Astrocyte of the cerebellum (primary cell): ENCODE measurements at regions not wholly inside any gene's neighbourhood (a gene's known extent, or its start where the extent isn't known, plus 50 kb on each side); places are given as distances from the start of the nearest gene placed in this dataset.

ENCODE experiments used
- DNase-seq: peaks from one replicate; pipeline ENCODE4 v3.0.0-alpha.2; 2011; ENCODE audit warnings: low read depth
- H3K4me3 ChIP-seq: 2 replicates; pipeline ENCODE4 v1.5.1; 2011; ENCODE audit warnings: mild to moderate bottlenecking, low read depth, low read length, moderate library complexity
- in situ Hi-C: cut with HindIII; loops from 2 replicates; pipeline ENCODE4 v1.10.0; 2017; ENCODE audit warnings: low sequenced_read_pairs
- TF ChIP-seq, protein P1 (sequence below): IDR thresholded peaks from 2 replicates; pipeline ENCODE4 v1.5.1; 2012; ENCODE audit warnings: low read length, low read depth, moderate library complexity, mild to moderate bottlenecking; ENCODE audit errors: missing control alignments

DNA sequence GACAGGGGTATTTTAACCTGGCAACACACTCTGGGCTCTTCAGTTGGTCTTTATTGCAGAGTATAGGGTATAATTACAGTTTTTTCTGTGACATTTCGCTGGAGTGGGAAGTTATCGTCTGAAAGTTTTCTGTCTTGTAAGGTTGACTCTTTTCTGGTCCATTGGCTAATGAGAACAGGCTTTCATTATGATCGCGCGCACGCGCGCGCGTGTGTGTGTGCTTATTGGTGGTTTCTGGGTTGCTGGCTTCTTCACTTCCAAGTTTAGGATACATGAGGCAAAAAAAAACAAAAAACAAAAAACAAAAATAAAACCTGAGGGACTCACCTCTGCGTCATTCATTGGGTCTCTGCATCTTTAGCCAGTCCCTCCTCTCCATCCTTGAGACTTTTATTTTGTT lies 68.7 kb upstream of the MYOCD start:
- H3K4me3 ChIP-seq: no peak overlapping the region
- no peak for DNase-seq
- in situ Hi-C loops: loop anchor here (10.0 kb wide), 1 partner anchor 162 kb away; no protein-coding TSS in a partner anchor
- TF ChIP-seq, protein P1, sequence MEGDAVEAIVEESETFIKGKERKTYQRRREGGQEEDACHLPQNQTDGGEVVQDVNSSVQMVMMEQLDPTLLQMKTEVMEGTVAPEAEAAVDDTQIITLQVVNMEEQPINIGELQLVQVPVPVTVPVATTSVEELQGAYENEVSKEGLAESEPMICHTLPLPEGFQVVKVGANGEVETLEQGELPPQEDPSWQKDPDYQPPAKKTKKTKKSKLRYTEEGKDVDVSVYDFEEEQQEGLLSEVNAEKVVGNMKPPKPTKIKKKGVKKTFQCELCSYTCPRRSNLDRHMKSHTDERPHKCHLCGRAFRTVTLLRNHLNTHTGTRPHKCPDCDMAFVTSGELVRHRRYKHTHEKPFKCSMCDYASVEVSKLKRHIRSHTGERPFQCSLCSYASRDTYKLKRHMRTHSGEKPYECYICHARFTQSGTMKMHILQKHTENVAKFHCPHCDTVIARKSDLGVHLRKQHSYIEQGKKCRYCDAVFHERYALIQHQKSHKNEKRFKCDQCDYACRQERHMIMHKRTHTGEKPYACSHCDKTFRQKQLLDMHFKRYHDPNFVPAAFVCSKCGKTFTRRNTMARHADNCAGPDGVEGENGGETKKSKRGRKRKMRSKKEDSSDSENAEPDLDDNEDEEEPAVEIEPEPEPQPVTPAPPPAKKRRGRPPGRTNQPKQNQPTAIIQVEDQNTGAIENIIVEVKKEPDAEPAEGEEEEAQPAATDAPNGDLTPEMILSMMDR: no peak

DNA sequence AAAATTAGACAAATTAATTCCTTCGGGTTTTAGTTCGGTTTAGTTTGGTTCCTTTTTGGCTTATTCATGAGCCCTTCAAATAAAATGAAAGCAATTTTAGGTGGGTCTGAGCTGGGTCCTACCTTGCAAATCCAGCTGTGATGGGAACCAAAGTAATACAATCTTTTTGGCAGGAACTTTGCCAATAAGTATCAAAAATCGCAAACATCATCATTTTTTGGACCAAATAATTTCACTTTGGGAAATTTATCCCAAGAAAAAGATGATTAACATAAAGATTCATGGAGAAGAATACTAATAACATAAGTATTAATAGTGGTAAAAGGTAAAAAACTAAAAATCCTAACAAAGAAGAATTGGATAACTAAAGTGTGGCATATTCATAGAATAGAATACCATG lies 67.8 kb upstream of the MYOCD start:
- TF ChIP-seq, protein P1: no peak
- no peak overlapping the region for H3K4me3 ChIP-seq
- no peak for DNase-seq
- in situ Hi-C loops: loop anchor here (10.0 kb wide), 1 partner anchor 163 kb away; no protein-coding TSS in a partner anchor

DNA sequence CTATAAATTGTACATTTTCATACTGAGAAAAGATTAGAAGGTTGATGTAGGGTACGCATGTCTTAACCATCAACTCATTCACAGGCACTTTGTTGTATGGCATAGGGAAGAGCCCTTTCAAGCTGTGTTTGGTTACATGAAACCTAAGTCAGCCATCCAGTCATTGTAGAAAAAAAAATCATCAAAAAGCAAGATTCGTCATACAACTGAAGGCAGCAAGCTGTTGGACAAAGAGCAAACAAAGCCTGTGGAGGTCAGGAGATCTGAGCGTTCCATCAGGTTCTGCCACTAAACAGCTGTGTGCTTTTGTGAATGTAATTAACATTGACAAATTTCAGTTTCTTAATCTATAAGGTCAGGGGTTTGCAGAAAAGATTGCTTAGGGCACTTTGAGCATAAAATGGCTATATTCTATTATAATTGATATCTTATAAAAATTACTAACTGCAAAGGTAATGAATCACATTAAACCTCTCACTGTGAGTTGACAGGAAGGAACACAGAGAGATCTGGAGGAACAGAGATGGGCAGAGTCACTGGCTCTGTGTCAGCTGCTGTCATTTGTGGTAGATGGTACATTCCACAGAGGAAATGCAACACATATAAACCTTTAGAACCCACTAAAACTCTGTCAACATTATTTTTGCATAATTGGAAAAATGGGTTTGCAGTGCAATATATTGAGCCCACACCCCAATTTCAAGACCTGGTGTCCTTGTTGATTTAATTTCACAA lies 66.3 kb upstream of the MYOCD start:
- in situ Hi-C loops: loop anchor here (10.0 kb wide), 1 partner anchor 165 kb away; no protein-coding TSS in a partner anchor
- H3K4me3 ChIP-seq: no peak overlapping the region
- TF ChIP-seq, protein P1: no peak
- DNase-seq: no peak

DNA sequence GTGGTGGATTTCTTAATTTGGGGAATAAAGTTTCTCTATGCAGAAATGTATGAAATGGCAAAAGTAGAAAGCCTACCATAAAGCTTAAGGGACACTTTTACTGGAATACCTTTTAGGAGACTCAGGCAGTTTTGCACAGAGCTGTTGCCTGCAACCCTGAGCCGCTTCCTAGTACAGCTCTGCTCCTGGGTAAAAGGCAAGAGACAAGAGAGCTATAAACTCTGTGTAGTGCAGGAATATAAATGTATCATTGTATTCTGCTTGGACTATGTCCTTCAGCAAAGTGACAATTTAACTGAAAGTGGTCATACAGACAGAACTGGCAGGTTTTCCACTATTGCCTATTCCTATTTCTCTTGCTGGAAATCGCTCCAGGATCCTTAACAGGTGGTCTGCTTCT lies 65.3 kb upstream of the MYOCD start:
- TF ChIP-seq, protein P1: no peak
- no peak for DNase-seq
- H3K4me3 ChIP-seq: no peak overlapping the region
- in situ Hi-C loops: no loop called here

DNA sequence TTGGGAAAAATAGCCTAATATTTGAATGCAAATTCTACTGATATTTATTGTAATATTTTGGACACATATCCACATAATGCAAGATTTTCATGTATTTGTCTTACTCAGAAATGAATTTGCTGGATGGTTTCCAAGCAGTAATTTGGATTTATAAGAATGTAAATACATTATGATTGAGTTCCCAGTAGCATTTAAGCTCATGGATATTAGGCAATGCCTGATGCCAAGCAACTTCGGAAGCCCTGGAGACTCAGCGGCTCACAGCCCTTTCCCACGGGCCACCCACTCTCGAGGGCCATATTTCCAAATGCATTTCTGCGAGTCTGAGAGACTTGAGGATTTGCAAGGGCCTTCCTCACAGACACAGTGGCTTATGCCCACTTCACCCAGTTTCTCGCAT lies 62.1 kb upstream of the MYOCD start:
- no peak overlapping the region for H3K4me3 ChIP-seq
- TF ChIP-seq, protein P1: no peak
- in situ Hi-C loops: no loop called here
- DNase-seq: no peak

DNA sequence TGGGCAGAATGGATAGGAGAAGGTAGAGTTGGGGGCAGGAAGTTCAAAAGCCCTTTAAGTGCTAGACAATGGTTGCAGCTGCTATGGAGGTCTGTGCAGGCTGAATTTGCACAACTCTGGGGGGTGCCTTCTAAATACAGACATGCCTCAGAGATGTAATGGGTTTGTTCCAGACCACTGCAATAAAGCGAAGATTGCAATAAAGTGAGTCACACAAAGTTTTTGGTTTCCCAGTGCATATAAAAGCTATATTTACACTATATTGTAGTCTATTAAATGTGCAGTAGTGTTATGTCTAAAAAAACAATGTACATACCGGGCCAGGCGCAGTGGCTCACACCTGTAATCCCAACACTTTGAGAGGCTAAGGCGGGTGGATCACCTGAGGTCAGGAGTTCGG lies 60.5 kb upstream of the MYOCD start:
- TF ChIP-seq, protein P1: no peak
- DNase-seq: no peak
- no peak overlapping the region for H3K4me3 ChIP-seq
- in situ Hi-C loops: no loop called here

DNA sequence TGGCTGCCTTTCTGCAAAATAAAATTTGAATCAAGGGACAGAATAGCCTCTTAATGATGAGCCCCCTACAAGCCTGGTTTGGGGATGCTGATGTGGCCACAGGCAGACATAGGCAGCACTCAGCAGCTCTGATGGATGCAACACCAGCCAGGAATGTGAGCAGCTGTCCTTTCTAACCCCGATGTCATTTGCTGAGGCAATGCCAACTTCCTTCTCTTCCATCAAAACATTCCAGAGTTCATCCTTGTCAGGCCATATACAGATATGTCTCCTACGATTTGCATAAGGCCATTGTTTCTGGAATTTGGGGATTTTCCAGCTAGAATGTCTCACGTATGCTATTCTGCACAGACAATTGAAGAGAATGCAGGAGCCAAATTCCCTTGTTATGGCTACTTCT lies 52.1 kb upstream of the MYOCD start:
- TF ChIP-seq, protein P1: no peak
- H3K4me3 ChIP-seq: no peak overlapping the region
- in situ Hi-C loops: no loop called here
- no peak for DNase-seq
